Retina (tissue), 1 donor: ENCODE measurements at regions not wholly inside any gene's neighbourhood (a gene's known extent, or its start where the extent isn't known, plus 50 kb on each side); places are given as distances from the start of the nearest gene placed in this dataset.
"Not testable (repeated sequence)": the region's sequence is repeated elsewhere in the genome, so short reads cannot be mapped to it uniquely, and the experiment has no call there.

Experiments used
- DNase-seq: peaks from one replicate; pipeline ENCODE4 v3.0.0-alpha.2; 2016

DNA sequence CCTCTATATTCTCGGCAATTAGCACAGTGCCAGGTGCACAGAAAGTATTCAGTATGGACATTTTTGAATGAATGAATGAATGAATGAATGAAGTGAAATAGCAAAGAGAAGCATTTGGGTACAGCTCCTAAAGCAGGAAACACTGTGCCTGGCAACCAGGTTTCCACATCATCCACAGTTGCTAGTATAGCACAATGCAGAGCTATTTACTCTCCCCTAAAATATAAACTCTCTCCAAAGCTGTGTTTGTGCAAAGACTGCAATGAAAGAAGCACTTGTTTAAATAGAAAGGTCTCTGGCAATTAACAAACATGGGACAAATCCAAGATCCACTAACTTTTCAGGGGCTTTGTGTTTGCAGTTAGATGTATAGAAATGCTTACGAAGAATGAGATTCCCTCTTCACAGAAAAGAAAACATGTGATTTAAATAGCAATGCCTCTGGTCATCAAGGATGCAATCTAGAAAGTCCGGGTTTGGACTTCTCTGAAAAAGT, 103.0 kb upstream of the OPCML start:
- DNase-seq = no peak

- DNase-seq = not testable (repeated sequence)
Measured at GRCh38 chr11:133628371-133628770, 96.1 kb upstream of the OPCML start.

- no peak for DNase-seq
Measured at GRCh38 chr11:133621611-133622010, 89.3 kb upstream of the OPCML start.

DNA sequence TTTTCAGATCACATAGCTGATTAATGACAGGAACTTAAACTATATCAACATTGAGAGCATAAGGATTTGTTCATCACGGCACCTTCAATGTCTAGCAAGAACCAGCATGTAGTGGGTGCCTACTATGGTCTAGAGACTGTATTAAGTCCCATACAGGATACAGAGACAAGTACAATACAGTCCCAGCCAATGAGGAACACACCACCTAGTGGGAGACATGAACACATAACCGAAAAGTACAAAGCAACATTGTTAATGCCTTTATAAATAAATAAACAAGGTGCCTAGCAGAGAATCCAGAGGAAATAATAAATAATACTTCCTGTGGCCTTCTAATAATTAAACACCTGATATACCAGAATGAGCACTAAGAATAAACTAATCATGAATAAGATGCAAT, 87.7 kb upstream of the OPCML start:
- DNase-seq = no peak

DNA sequence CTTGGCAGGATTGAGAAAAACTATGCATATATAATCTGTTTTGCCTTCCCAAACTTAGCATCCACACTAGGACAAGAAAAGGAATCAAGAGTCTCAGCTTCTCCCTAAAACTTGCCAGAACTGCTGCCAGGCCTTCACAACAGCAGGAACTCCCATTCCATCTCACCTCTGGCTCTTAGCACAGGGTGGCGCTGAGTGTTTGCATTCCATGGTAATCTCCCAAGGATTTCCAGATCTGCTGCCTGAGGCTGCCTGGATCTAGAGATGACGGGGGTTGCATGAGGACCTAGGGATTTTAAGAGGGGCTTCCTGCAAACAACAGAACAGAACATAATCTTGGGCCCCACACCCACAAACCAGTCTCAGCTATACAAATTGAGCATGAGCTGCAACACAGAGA, 87.1 kb upstream of the OPCML start:
- DNase-seq = no peak

DNA sequence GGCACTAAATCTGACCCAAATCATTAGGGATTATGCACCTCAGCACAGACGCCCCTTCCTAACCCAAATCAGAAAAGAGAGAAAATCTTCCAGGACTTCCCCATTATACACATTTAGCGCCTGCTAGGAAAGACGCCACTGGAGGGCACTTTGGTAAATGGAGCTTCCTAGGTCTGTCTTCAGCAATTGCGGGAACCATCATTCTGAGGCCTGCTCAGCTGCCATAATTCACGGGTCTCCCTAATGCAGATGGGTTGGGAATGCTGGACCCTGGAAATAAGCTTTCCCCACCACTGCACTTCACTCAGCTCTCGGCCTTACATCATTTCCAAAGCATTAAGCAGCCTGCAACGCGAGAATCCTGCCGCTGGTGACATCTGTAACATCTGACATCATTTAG, 86.2 kb upstream of the OPCML start:
- peak; percentile 13 for DNase-seq

DNA sequence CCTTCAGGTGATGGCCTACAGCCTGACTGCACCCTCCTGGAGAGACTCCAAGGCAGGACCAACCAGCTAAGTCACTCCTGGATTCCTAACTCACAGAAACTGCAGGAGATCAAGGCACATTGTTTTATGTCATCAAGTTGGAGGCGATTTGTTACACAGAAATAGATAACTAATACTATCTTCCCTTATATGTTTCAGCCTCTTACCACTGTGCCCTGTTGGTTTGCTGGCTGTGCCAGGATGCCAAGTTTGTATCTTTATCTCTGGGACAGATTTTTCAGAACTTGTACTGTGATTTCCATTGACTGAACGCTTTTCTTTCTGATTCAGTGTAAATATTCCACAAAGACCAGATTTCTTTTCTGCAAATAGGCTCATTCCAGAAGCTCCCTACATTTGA, 76.2 kb upstream of the OPCML start:
- DNase-seq = no peak

DNA sequence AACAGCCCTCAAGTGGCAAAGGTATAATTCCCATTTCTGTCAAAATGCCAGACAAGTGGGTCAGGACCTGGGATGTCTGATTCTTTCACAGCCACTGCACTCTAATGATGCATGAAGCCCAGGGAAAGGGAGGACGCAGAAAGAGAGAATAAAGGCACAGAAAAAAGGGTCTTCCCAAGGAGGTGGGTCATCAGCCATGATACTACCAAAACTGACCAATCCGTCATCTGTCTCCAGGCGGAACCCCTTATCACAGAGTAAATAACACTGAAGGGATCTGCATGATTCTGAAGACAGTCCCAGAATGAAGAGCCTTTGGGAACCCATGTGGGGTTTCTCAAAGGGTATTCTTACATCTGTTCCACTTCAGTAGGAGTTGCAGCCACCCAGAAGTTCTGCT, 73.8 kb upstream of the OPCML start:
- DNase-seq = no peak

GRCh38 chr11:133605482-133605881, 73.2 kb upstream of the OPCML start:
- DNase-seq = no peak

- no peak for DNase-seq
Measured at GRCh38 chr11:133601641-133602040, 69.3 kb upstream of the OPCML start.

GRCh38 chr11:133600786-133601185, 68.5 kb upstream of the OPCML start:
- no peak for DNase-seq

DNA sequence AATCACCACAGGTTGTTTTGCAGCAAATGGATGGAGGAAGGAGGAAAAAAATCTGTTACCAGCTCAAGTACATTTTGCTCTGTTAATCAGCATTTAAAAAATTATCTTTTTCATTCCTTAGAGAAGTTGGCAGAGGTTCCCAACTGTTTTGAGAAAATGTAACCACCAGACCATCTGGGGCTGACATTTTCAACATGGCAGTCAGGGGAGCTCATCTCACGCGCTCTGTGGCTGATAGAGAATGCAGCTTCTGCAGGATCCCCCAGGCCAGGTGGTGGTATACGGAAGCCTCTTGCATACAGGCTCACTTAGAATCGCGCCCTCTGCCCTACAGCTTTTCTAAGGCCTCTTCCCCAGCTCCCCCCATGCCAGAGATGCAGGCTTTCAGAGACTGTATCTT, 68.0 kb upstream of the OPCML start:
- no peak for DNase-seq

- DNase-seq = no peak
Measured at GRCh38 chr11:133598906-133599305, 66.6 kb upstream of the OPCML start.

GRCh38 chr11:133597236-133597635, 64.9 kb upstream of the OPCML start:
- no peak for DNase-seq

GRCh38 chr11:133595998-133596590, 63.8 kb upstream of the OPCML start:
- no peak for DNase-seq

- no peak for DNase-seq
Measured at GRCh38 chr11:133593036-133593435, 60.7 kb upstream of the OPCML start.

DNA sequence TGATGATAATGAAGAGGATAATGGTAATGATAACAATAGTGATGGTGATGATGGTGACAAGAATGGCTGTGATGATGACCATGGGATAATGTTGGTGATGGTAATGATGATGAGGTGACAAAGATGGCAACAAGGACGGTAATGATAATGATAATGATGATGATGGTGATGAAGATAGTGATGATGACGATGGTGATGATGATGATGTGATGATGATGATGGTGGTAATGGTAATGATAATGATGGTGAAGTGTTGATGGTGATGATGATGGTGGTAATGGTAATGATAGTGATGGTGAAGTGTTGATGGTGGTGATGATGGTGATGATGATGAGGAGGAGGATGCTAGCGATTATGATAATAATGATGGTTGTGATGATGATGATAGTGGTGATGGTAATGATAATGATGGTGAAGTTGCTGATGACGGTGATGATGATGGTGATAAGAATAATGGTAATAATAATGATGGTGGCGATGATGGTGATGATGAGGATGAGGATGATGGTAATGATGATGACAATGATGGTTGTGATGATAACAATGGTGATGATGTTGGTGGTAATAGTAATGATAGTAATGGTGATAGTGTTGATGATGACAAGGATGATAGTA, 54.7 kb upstream of the OPCML start:
- DNase-seq = no peak

DNA sequence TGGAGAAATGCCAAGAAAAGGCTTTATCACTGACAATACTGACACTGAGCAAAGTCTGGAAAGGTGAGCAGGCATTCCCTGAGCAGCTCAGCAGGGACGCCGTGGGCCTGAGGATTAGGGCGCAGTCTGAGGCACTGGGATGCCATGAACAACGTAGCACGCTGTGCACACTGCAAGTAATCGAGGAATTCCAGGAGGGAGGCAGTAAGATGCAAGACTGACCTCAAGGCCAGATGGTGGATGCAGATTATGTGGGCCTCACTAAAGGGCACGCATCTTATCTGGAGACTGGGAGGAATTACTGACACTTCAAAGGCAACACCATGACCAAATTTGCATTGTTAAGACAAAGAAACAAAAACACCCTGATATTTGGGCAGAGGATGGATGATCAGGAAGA, 50.4 kb upstream of the OPCML start:
- DNase-seq = no peak

GRCh38 chr11:133582326-133582725, 50.0 kb upstream of the OPCML start:
- DNase-seq = no peak
